HG02973 (cell line): ENCODE measurements at regions not wholly inside any gene's neighbourhood (a gene's known extent, or its start where the extent isn't known, plus 50 kb on each side); places are given as distances from the start of the nearest gene placed in this dataset.
"Not testable (repeated sequence)": the region's sequence is repeated elsewhere in the genome, so short reads cannot be mapped to it uniquely, and the experiment has no call there.

ENCODE experiments used
- ATAC-seq: cut with Tn5 transposase; IDR thresholded peaks from one replicate; pipeline ENCODE4 v1.9.1; 2021; ENCODE audit warnings: moderate library complexity; ENCODE audit not compliant: unreplicated experiment

- ATAC-seq = no peak
These were observed 428.9 kb downstream of the VGLL3 start for GRCh38 chr3:86562090-86562489.

GRCh38 chr3:86561215-86561614, 429.7 kb downstream of the VGLL3 start:
- ATAC-seq = no peak

- ATAC-seq = no peak
These were observed 436.6 kb downstream of the VGLL3 start for GRCh38 chr3:86554383-86554782.

- no peak for ATAC-seq
These were observed 443.3 kb downstream of the VGLL3 start for GRCh38 chr3:86547692-86548091.

- no peak for ATAC-seq
These were observed 453.8 kb downstream of the VGLL3 start for GRCh38 chr3:86537171-86537570.

- no peak for ATAC-seq
These were observed 471.1 kb downstream of the VGLL3 start for GRCh38 chr3:86519819-86520218.

GRCh38 chr3:86481636-86482035, 509.3 kb downstream of the VGLL3 start:
- ATAC-seq = no peak

- no peak for ATAC-seq
These were observed 509.9 kb downstream of the VGLL3 start for GRCh38 chr3:86481031-86481430.

- no peak for ATAC-seq
These were observed 526.8 kb downstream of the VGLL3 start for GRCh38 chr3:86464180-86464579.

- no peak for ATAC-seq
These were observed 539.2 kb downstream of the VGLL3 start for GRCh38 chr3:86451749-86452148.

GRCh38 chr3:86438544-86438943, 552.4 kb downstream of the VGLL3 start:
- no peak for ATAC-seq

- no peak for ATAC-seq
These were observed 563.6 kb downstream of the VGLL3 start for GRCh38 chr3:86427343-86427742.

- no peak for ATAC-seq
These were observed 569.8 kb downstream of the VGLL3 start for GRCh38 chr3:86420990-86421739.

GRCh38 chr3:86418861-86419260, 572.1 kb downstream of the VGLL3 start:
- ATAC-seq = no peak

GRCh38 chr3:86416334-86416733, 574.6 kb downstream of the VGLL3 start:
- no peak for ATAC-seq

GRCh38 chr3:86413645-86414044, 577.3 kb downstream of the VGLL3 start:
- ATAC-seq = no peak

- ATAC-seq = no peak
These were observed 580.4 kb downstream of the VGLL3 start for GRCh38 chr3:86410587-86410986.

GRCh38 chr3:86389759-86390158, 601.2 kb downstream of the VGLL3 start:
- not testable (repeated sequence) for ATAC-seq

GRCh38 chr3:86388820-86389219, 602.1 kb downstream of the VGLL3 start:
- no peak for ATAC-seq

GRCh38 chr3:86382556-86382955, 608.4 kb downstream of the VGLL3 start:
- ATAC-seq = no peak

GRCh38 chr3:86381247-86381646, 609.7 kb downstream of the VGLL3 start:
- ATAC-seq = no peak

GRCh38 chr3:86379280-86379679, 611.7 kb downstream of the VGLL3 start:
- no peak for ATAC-seq

GRCh38 chr3:86378829-86379228, 612.1 kb downstream of the VGLL3 start:
- no peak for ATAC-seq
